Stomach (tissue), 4 donors: ENCODE measurements at regions not wholly inside any gene's neighbourhood (a gene's known extent, or its start where the extent isn't known, plus 50 kb on each side); places are given as distances from the start of the nearest gene placed in this dataset.

Source experiments
- CTCF ChIP-seq, 7 experiments: fragments of 450-650 bp in 4 of 7; fragments of 200-600 bp in 3 of 7; sonication (generic) in 3 of 7; IDR thresholded peaks; one replicate each; pipeline ENCODE4 v1.5.1; 2016 to 2019; ENCODE audit warnings: antibody characterized with exemption in 7 of 7, control low read depth in 2 of 7, mild to moderate bottlenecking in 1 of 7
- POLR2AphosphoS5 ChIP-seq, 3 donors: sonication (generic); formaldehyde crosslinking; IDR thresholded peaks; one replicate each; pipeline ENCODE4 v1.6.1; 2016; ENCODE audit warnings: antibody characterized with exemption in 3 of 3

GRCh38 chr7:47707583-47707982 lies 125.7 kb upstream of the TNS3 start:
- TF ChIP-seq CTCF (IDR thresholded peaks at IDR 0.05) (no peak), POLR2AphosphoS5 (IDR thresholded peaks at IDR 0.05) (no peak)
